ENCODE measurements at regions not wholly inside any gene's neighbourhood (a gene's known extent, or its start where the extent isn't known, plus 50 kb on each side); places are given as distances from the start of the nearest gene placed in this dataset.

DNA sequence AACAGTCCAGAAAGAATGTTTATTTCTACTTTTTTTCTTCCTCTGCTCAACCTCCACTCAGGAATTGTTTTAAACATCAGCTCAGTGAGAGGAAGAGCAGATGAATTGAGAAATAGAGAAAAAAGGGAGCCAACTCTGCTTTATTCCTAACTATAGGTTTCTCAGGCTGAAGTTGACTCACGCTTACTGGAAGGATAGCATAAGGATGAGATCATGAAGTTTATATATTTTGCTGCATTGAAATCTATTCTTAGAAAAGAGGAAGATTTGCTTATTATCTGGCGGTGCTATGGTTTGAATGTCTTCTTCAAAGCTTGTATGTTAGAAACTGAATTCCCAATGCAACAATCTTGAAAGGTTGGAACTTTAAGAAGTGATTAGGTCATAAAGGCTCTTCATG is 1673.4 kb upstream of the PCDH7 start:
- Histone ChIP-seq H3F3A (ENCODE audit: control insufficient read depth, insufficient read depth) (no peaks in the 10 kb centered on the region), H3K79me2 (ENCODE audit: control insufficient read depth, low read length) (no peaks in the 10 kb centered on the region), H3K4me1 (ENCODE audit: control insufficient read depth, low read length) (no peaks in the 10 kb centered on the region), H3K9me3 (ENCODE audit: control insufficient read depth, insufficient read depth, low read length) (no peaks in the 10 kb centered on the region), H4K20me1 (ENCODE audit: control insufficient read depth, insufficient read depth, low read depth, low read length) (no peaks in the 10 kb centered on the region), H3K4me2 (ENCODE audit: low read length) (no peak overlapping the region), H3K27me3 (ENCODE audit: control insufficient read depth, low read length) (no peaks in the 10 kb centered on the region), H3K36me3 (ENCODE audit: control insufficient read depth, low read length) (no peaks in the 10 kb centered on the region), H3K27ac (ENCODE audit: low read depth, low read length) (no peak overlapping the region), H3K4me3 (ENCODE audit: low read length) (no peak overlapping the region), H3K9me2 (replicated peaks; ENCODE audit: control insufficient read depth, low read length) (no peaks in the 10 kb centered on the region)
- TF ChIP-seq EZH2phosphoT487 (IDR thresholded peaks at IDR 0.05; ENCODE audit: borderline replicate concordance, low read length): no peak
- TF ChIP-seq, protein P1, sequence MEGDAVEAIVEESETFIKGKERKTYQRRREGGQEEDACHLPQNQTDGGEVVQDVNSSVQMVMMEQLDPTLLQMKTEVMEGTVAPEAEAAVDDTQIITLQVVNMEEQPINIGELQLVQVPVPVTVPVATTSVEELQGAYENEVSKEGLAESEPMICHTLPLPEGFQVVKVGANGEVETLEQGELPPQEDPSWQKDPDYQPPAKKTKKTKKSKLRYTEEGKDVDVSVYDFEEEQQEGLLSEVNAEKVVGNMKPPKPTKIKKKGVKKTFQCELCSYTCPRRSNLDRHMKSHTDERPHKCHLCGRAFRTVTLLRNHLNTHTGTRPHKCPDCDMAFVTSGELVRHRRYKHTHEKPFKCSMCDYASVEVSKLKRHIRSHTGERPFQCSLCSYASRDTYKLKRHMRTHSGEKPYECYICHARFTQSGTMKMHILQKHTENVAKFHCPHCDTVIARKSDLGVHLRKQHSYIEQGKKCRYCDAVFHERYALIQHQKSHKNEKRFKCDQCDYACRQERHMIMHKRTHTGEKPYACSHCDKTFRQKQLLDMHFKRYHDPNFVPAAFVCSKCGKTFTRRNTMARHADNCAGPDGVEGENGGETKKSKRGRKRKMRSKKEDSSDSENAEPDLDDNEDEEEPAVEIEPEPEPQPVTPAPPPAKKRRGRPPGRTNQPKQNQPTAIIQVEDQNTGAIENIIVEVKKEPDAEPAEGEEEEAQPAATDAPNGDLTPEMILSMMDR (IDR thresholded peaks at IDR 0.05; ENCODE audit: low read depth, low read length, poor library complexity, severe bottlenecking): no peak

DNA sequence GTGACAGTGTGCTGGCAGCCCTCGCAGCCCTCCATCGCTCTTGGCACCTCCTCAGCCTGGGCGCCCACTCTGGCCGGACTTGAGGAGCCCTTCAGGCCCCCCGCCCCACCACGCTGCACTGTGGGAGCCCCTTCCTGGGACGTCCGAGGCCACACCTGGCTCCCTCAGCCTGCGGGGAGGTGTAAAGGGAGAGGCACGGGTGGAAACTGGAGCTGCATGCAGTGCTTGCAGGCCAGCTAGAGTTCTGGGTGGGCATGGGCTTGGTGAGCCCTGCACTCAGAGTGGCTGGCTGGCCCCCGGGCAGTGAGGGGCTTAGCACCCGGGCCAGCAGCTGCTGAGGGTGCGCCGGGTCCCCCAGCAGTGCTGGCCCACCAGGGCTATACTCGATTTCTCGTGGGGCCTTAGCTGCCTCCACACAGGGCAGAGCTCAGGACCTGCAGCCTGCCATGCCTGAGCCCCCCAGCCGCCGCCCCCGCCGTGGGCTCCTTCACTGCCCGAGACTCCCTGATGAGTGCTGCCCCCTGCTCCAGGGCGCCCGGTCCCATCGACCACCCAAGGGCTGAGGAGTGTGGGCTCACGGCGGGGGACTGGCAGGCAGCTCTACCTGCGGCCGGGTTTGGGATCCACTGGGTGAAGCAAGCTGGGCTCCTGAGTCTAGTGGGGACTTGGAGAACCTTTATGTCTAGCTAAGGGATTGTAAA is 1672.7 kb upstream of the PCDH7 start:
- H3K4me2 ChIP-seq (ENCODE audit: low read length): no peak overlapping the region
- TF ChIP-seq, protein P1 (IDR thresholded peaks at IDR 0.05; ENCODE audit: low read depth, low read length, poor library complexity, severe bottlenecking): no peak
- no peaks in the 10 kb centered on the region for H3K9me3 ChIP-seq (ENCODE audit: control insufficient read depth, insufficient read depth, low read length)
- no peaks in the 10 kb centered on the region for H3K4me1 ChIP-seq (ENCODE audit: control insufficient read depth, low read length)
- H3K36me3 ChIP-seq (ENCODE audit: control insufficient read depth, low read length): no peaks in the 10 kb centered on the region
- no peaks in the 10 kb centered on the region for H3K27me3 ChIP-seq (ENCODE audit: control insufficient read depth, low read length)
- no peak overlapping the region for H3K4me3 ChIP-seq (ENCODE audit: low read length)
- no peaks in the 10 kb centered on the region for H3K79me2 ChIP-seq (ENCODE audit: control insufficient read depth, low read length)
- H3K9me2 ChIP-seq (replicated peaks; ENCODE audit: control insufficient read depth, low read length): no peaks in the 10 kb centered on the region
- H3K27ac ChIP-seq (ENCODE audit: low read depth, low read length): no peak overlapping the region
- no peaks in the 10 kb centered on the region for H3F3A ChIP-seq (ENCODE audit: control insufficient read depth, insufficient read depth)
- H4K20me1 ChIP-seq (ENCODE audit: control insufficient read depth, insufficient read depth, low read depth, low read length): no peaks in the 10 kb centered on the region

DNA sequence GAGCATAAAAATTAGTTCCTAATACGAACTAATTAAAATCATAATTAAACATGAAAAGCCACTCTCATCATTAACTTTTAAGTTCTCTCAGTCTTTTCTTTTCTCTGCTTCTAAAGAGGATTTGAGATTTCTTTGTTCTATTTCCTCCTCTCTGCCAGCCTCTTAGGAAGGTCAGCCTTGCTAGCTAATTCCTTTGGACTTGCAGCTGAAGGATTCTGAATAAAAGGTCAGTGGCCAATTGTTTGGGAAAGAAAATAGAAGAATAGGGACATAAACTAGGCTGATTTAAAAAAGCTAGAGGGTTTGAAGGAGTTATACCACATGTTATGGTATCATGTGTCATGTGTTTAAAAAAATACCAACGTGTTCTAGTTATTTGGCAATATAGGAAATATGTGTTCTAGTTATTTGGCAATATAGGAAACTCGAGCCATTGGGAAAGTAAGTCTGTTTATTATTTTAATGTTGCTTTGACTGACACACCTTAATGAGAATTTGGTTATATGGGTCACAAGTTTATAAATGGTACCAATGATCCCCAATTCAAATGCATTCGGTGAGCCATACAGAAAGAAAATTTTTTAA is 1668.7 kb upstream of the PCDH7 start:
- Histone ChIP-seq H3F3A (ENCODE audit: control insufficient read depth, insufficient read depth) (no peaks in the 10 kb centered on the region), H3K9me3 (ENCODE audit: control insufficient read depth, insufficient read depth, low read length) (no peaks in the 10 kb centered on the region), H3K27me3 (ENCODE audit: control insufficient read depth, low read length) (no peaks in the 10 kb centered on the region), H4K20me1 (ENCODE audit: control insufficient read depth, insufficient read depth, low read depth, low read length) (no peaks in the 10 kb centered on the region), H3K4me1 (ENCODE audit: control insufficient read depth, low read length) (no peaks in the 10 kb centered on the region), H3K4me2 (ENCODE audit: low read length) (no peak overlapping the region), H3K9me2 (replicated peaks; ENCODE audit: control insufficient read depth, low read length) (no peaks in the 10 kb centered on the region), H3K79me2 (ENCODE audit: control insufficient read depth, low read length) (no peaks in the 10 kb centered on the region), H3K4me3 (ENCODE audit: low read length) (no peak overlapping the region), H3K27ac (ENCODE audit: low read depth, low read length) (no peak overlapping the region), H3K36me3 (ENCODE audit: control insufficient read depth, low read length) (no peaks in the 10 kb centered on the region)
- TF ChIP-seq, protein P1 (IDR thresholded peaks at IDR 0.05; ENCODE audit: low read depth, low read length, poor library complexity, severe bottlenecking): no peak
- TF ChIP-seq EZH2phosphoT487 (IDR thresholded peaks at IDR 0.05; ENCODE audit: borderline replicate concordance, low read length): no peak

All from DOHH2 (cell line).